ENCODE measurements at regions not wholly inside any gene's neighbourhood (a gene's known extent, or its start where the extent isn't known, plus 50 kb on each side); places are given as distances from the start of the nearest gene placed in this dataset.

DNA sequence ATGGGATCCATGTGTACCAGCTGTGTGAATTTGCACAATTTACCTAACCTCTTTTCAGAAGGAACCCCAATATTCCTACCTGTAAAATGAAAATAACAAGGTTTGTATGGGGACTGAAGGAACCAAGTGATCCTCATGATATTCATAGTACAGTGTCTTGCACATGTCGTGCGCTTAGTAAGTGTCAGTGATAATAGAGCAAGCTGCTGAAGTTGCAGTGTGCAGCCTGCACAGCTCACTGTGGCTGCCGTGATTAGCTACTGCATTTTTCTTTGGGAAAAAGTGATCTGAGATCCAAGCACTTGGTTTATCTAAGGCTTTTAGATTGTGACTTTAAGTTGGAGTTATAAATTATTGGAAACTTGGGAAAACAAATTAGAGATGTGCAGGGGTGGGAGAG lies 135.9 kb upstream of the FRY start:
- H3K27ac Mint-ChIP-seq: no peak overlapping the region
- ATAC-seq: no peak
- no peak overlapping the region for H3K27ac ChIP-seq (ENCODE audit: low read depth)

More for the DNA sequence above, 135.9 kb upstream of the FRY start:
- H3K4me3 ChIP-seq: no peak overlapping the region
- Mint-ChIP-seq H3K4me3 (no peak overlapping the region), H3K27me3 (ENCODE audit: insufficient read depth, low read depth, poor library complexity) (peaks cover 4% of the 10 kb centered on the region), H3K9me3 (no peaks in the 10 kb centered on the region; the same call in 2 of the 3 replicates), H3K4me1 (peaks cover 6% of the 10 kb centered on the region; the same call in 2 of the 3 replicates), H3K36me3 (ENCODE audit: low read depth) (no peaks in the 10 kb centered on the region)
- H3K4me1 ChIP-seq (ENCODE audit: insufficient read depth): peaks cover 3% of the 10 kb centered on the region; the same call in 1 of the 2 replicates
- DNase-seq (ENCODE audit: low spot score): no peak
- no peaks in the 10 kb centered on the region; the same call in 1 of the 2 replicates for H4K20me1 ChIP-seq (replicated peaks; ENCODE audit: insufficient read depth)
- H3K4me2 ChIP-seq: no peak overlapping the region
- H2AFZ ChIP-seq: no peak overlapping the region
- no peaks in the 10 kb centered on the region for H3K79me2 ChIP-seq (replicated peaks; ENCODE audit: insufficient read depth)
- TF ChIP-seq EZH2 (IDR thresholded peaks at IDR 0.05; ENCODE audit: low read depth, unreplicated experiment): no peak
- TF ChIP-seq POLR2AphosphoS5 (IDR thresholded peaks at IDR 0.05; ENCODE audit: low read depth): no peak
- no peak for TF ChIP-seq ZNF114 (CRISPR knock-in tag; IDR thresholded peaks at IDR 0.05)
- TF ChIP-seq JUNB (IDR thresholded peaks at IDR 0.05; ENCODE audit: unreplicated experiment): no peak
- TF ChIP-seq STAT1 (IDR thresholded peaks at IDR 0.05; ENCODE audit: unreplicated experiment): no peak
- TF ChIP-seq, protein P1, sequence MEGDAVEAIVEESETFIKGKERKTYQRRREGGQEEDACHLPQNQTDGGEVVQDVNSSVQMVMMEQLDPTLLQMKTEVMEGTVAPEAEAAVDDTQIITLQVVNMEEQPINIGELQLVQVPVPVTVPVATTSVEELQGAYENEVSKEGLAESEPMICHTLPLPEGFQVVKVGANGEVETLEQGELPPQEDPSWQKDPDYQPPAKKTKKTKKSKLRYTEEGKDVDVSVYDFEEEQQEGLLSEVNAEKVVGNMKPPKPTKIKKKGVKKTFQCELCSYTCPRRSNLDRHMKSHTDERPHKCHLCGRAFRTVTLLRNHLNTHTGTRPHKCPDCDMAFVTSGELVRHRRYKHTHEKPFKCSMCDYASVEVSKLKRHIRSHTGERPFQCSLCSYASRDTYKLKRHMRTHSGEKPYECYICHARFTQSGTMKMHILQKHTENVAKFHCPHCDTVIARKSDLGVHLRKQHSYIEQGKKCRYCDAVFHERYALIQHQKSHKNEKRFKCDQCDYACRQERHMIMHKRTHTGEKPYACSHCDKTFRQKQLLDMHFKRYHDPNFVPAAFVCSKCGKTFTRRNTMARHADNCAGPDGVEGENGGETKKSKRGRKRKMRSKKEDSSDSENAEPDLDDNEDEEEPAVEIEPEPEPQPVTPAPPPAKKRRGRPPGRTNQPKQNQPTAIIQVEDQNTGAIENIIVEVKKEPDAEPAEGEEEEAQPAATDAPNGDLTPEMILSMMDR (conservative IDR thresholded peaks at IDR 0.05; ENCODE audit: low read depth in 2 of 2): no peak
- TF ChIP-seq CREB1 (CRISPR knock-in tag; IDR thresholded peaks at IDR 0.05; ENCODE audit: low read depth): no peak
- TF ChIP-seq NANOG (IDR thresholded peaks at IDR 0.05; ENCODE audit: borderline replicate concordance): no peak
- TF ChIP-seq EZH2phosphoT487 (IDR thresholded peaks at IDR 0.05; ENCODE audit: unreplicated experiment): no peak
- no peak for TF ChIP-seq ETS1 (IDR thresholded peaks at IDR 0.05)
- TF ChIP-seq, protein P2, sequence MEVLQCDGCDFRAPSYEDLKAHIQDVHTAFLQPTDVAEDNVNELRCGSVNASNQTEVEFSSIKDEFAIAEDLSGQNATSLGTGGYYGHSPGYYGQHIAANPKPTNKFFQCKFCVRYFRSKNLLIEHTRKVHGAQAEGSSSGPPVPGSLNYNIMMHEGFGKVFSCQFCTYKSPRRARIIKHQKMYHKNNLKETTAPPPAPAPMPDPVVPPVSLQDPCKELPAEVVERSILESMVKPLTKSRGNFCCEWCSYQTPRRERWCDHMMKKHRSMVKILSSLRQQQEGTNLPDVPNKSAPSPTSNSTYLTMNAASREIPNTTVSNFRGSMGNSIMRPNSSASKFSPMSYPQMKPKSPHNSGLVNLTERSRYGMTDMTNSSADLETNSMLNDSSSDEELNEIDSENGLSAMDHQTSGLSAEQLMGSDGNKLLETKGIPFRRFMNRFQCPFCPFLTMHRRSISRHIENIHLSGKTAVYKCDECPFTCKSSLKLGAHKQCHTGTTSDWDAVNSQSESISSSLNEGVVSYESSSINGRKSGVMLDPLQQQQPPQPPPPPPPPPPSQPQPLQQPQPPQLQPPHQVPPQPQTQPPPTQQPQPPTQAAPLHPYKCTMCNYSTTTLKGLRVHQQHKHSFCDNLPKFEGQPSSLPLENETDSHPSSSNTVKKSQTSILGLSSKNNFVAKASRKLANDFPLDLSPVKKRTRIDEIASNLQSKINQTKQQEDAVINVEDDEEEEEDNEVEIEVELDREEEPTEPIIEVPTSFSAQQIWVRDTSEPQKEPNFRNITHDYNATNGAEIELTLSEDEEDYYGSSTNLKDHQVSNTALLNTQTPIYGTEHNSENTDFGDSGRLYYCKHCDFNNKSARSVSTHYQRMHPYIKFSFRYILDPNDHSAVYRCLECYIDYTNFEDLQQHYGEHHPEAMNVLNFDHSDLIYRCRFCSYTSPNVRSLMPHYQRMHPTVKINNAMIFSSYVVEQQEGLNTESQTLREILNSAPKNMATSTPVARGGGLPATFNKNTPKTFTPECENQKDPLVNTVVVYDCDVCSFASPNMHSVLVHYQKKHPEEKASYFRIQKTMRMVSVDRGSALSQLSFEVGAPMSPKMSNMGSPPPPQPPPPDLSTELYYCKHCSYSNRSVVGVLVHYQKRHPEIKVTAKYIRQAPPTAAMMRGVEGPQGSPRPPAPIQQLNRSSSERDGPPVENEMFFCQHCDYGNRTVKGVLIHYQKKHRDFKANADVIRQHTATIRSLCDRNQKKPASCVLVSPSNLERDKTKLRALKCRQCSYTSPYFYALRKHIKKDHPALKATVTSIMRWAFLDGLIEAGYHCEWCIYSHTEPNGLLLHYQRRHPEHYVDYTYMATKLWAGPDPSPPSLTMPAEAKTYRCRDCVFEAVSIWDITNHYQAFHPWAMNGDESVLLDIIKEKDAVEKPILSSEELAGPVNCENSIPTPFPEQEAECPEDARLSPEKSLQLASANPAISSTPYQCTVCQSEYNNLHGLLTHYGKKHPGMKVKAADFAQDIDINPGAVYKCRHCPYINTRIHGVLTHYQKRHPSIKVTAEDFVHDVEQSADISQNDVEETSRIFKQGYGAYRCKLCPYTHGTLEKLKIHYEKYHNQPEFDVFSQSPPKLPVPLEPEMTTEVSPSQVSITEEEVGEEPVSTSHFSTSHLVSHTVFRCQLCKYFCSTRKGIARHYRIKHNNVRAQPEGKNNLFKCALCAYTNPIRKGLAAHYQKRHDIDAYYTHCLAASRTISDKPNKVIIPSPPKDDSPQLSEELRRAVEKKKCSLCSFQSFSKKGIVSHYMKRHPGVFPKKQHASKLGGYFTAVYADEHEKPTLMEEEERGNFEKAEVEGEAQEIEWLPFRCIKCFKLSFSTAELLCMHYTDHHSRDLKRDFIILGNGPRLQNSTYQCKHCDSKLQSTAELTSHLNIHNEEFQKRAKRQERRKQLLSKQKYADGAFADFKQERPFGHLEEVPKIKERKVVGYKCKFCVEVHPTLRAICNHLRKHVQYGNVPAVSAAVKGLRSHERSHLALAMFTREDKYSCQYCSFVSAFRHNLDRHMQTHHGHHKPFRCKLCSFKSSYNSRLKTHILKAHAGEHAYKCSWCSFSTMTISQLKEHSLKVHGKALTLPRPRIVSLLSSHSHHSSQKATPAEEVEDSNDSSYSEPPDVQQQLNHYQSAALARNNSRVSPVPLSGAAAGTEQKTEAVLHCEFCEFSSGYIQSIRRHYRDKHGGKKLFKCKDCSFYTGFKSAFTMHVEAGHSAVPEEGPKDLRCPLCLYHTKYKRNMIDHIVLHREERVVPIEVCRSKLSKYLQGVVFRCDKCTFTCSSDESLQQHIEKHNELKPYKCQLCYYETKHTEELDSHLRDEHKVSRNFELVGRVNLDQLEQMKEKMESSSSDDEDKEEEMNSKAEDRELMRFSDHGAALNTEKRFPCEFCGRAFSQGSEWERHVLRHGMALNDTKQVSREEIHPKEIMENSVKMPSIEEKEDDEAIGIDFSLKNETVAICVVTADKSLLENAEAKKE (CRISPR knock-in tag; IDR thresholded peaks at IDR 0.05): no peak
- TF ChIP-seq REST (IDR thresholded peaks at IDR 0.05; ENCODE audit: unreplicated experiment): no peak
- TF ChIP-seq ZNF331 (CRISPR knock-in tag; IDR thresholded peaks at IDR 0.05; ENCODE audit: low read depth): no peak
- H3K9me2 ChIP-seq (ENCODE audit: insufficient read depth): no peaks in the 10 kb centered on the region
- no peaks in the 10 kb centered on the region for H3F3A ChIP-seq (replicated peaks; ENCODE audit: low read depth)
- no peaks in the 10 kb centered on the region for H3K27me3 ChIP-seq (ENCODE audit: insufficient read depth)
- H3K36me3 ChIP-seq (ENCODE audit: insufficient read depth): no peaks in the 10 kb centered on the region

All from GM23338 (cell line).